Stimulated activated CD8-positive, alpha-beta memory T cell treated with anti-CD3 and anti-CD28 coated beads, Interleukin-12 subunit alpha, Interleukin-12 subunit beta, amount 100 ng/mL, for 1 hour (primary cell): ENCODE measurements at regions not wholly inside any gene's neighbourhood (a gene's known extent, or its start where the extent isn't known, plus 50 kb on each side); places are given as distances from the start of the nearest gene placed in this dataset.

ENCODE experiments used
- DNase-seq: peaks from one replicate; pipeline ENCODE4 v3.0.0-alpha.2; 2020; ENCODE audit warnings: low read depth

DNA sequence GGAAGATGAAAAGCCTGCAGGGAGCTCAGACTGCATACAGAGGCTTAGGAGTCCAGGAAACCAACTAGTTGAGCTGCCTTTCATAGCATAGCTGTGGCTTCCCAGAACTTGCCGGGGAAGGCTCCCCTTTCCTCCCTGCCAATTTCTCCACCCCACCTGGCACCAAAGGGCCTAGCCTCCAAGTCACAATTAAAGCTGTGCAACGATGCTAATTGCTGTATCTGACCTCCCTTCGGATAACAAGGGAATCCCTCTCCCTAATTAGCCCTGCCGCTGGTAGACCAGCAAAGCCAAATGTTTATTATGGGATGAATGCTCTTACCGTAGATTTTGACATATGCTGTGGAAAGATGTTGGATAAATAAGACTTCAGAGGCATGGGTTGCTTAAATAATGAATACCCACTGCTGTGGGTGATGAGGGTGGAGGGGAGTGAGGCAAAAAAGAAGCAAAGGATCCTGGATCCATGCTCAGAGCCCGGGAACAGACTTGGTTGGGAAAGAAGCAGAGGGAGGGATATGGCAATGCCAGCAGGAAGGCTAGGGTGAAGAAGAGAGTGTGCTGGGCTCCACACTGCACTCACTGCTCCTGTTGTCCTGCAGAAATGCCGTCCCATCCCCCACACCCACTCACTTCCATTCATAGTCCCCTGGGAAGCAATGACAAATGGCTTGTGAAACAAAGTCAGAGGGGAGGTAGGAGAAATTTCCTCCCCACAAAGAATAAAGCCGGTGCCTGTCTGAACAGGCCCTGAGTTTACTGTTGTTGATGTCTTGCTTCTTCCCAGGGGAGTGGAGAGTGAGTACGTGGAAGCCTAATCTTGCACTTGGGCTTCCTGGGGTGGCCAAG lies 608.1 kb upstream of the CADM1 start:
- DNase-seq, result no peak

GRCh38 chr11:116111546-116111945 lies 607.3 kb upstream of the CADM1 start:
- no peak for DNase-seq

DNA sequence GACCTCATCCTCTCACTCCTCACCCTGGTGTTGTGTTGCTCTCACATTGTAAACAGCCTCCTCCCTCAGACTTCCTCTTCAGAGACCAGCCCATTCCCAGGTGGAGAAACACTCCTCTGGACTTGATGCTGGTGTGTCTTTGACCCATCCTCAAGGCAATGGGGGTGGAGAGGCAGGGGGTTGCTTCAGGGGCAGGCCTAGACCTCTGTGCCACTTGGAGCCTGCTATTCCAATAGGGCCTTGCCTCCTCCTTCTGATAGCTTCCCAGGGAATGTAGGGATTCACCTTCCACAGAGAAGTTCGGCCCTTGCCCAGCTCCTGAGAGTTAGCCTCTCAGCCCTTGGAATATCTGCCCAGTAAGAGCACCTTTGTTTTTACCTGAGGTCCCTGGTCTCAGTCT lies 606.6 kb upstream of the CADM1 start:
- DNase-seq, result no peak

GRCh38 chr11:116110356-116110755 lies 606.1 kb upstream of the CADM1 start:
- DNase-seq, result no peak

GRCh38 chr11:116109228-116109627 lies 605.0 kb upstream of the CADM1 start:
- DNase-seq, result no peak

- DNase-seq, result no peak
These were observed 603.9 kb upstream of the CADM1 start for GRCh38 chr11:116108161-116108560.

GRCh38 chr11:116107229-116107628 lies 603.0 kb upstream of the CADM1 start:
- DNase-seq, result no peak

DNA sequence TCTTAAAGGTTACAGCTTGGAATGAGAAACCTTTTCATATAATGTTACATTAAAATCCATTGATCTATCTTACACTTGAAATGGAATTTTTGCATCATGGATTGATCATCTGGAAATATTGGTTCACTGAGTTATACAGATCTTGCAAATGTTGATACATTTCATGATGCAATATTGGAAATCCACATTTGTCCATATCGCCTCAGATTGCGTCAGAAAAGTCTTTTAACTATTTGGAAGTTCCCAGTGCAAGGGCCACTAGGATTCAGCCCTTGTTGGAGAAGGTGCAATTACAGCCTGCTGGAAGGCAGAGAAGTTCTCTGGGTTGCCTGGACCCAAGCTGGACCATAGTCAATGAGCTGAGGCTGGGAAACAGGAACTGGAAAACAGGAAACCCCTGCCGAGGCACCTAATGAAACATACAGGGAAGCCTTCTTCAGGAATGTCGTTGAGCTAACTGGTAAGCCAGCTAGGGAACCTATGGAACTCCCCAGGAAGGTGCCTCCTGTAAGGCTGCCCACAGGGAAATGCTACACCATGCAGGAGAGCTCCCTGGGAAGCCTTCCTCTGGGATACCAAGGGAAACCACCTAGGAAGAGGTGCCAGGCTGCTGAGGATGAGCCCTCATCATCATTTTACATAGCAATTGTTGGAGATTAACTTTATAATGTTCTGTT lies 600.4 kb upstream of the CADM1 start:
- DNase-seq, result no peak

DNA sequence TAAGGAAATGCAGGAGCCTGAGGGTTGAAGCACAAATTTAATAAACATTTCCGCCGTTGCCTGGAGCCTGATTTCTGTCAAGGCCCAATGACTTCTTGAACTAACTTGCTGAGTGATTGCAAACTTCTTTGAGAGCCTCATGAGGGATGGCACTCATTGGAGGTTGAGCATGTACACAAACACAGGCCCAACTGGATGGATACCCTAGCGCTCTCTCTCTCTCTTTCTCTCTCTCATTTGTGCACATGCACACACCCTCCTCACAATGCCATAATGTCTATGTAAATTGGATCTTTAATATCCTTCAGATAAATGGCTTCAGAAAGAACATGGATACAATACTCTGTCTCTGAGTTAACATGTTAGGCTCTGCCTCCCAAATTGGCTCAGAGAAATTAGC lies 597.7 kb upstream of the CADM1 start:
- DNase-seq, result no peak

DNA sequence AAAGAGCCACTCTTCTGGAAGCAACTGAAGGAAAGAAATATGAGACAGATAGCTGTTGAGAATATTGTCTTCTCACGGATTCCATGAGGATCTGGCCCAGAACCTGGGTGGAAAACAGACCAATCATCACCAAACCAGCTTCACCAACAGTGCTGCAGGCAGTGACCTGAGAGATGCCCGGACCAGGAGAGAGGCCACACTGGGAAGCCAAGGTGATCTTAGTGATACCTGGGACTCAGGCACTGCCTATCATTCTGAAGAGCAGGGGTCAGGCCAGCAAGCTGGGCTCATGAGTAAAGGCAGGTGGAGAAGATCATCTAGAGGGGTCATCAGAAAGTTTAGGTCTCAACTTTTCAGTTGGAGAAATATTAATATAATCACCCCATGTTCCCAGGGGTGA lies 595.8 kb upstream of the CADM1 start:
- no peak for DNase-seq

DNA sequence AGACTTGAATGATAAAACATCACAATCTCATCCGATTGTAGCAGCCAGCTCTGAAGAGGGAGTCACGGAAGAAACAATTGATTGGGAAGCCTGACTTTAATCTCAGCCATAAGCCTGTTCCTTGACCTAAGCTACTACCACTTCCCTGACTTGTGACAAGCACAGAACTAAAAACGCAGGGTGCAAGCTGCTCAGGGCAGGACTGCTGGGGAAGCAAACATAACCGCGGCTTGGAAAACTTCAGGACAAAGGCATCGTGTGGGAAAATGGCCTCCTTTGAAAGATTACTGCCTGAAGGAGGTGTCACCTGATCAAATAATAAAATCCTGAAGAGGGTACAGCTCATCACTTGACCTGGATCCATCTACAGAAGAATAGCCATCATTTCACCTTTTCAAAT lies 595.3 kb upstream of the CADM1 start:
- no peak for DNase-seq

- DNase-seq, result no peak
These were observed 592.2 kb upstream of the CADM1 start for GRCh38 chr11:116096272-116096995.

DNA sequence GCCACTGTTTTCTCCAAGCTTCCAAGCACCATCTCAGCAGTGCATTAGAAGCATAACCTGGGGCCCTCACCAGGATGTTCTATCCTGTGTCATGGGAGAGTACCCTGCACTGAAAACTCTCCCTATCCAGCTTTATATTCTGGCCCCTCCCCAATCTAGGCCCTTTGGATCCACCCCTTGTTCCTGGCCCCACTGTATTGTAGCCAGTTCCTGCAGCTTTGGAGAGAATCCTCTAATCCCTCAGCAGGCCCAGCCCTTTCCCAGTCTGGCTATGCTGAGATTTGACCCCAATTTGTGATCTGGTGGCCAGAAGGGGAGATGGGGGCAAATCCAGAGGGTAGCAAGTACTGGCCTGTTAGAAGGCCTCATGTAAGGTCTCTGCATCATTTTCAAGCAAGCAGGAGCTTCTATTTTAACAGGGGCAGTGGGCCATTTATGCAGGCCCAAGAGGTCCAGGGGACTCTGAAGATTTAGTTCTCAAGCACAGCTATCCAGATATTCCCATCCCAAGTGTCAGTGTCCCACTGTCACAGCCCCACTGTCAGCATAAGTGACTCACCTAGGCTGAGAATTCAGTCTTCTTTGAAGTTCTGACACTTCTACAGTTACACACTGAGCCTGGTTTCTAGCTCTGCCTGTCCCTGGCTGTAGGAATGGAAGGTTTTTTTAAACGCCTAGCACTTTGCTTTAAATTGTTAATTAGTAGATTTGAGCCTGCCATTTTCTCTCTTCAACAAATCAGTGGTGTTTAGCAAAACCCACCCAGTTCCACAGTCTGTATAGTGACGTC lies 589.5 kb upstream of the CADM1 start:
- no peak for DNase-seq

GRCh38 chr11:116093065-116093464 lies 588.9 kb upstream of the CADM1 start:
- no peak for DNase-seq

DNA sequence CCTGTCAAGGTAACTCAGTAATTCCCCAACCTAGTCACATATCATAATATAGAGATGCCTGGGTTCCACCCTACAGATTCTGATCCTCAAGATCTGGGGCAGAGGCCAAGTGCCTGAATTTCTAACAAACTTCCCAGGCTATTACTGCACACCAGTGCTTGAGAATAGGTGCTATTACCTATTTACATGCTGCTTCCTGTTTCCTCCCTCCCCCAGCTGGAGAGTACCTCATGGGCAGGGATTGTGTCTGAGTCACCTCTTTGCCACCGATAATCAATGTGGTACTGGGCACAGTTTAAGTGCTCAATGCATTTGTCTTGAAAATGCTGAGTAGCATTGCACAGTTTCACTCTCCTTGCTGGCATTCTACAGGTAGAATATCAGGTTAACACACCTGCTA lies 582.2 kb upstream of the CADM1 start:
- no peak for DNase-seq

DNA sequence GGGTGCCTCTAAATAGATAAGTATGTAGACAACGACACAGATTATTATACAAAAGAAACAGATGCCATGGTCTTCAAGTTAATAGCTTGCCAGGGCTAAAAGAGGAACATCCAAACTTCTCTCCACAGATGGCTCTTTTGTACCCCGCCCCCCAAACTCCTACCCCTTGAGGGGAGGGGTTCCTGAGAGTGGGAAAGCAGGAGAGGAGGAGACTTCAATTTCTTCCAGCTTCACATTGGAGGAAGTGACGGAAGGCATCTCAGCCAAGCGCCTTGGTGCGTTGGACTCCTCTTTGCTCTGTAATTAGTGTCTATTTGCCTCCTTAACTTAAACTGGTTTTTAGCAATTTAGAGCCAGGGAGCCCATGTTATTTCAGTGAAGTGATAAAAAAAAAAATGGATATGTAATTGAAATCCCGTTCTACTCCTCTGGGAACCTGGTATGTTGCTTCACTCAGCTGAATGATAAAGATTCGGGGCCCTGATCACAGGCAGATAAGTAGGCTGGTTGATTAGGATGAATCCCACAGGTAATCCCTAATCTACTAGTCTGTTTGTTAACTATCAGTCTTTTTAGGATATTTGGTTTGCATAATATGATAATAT lies 580.9 kb upstream of the CADM1 start:
- no peak for DNase-seq

DNA sequence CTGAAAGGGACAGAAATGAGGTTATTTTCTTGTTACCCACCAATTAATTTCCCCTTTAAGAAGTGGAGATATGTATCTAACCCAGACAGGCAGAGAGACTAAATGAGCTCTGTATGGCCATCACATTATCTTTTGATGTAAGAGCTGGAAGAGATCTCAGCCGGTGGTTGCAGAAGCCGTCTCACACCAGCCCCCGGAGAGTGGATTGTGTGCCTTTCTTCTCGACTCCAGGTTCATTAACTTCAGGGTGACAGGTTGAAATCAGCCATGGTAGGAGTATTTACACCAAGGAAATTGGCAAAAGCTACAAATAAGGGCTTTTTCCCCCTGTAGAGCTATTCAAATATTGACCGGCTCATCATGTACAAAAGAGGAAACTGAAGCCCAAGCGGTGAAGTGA lies 580.3 kb upstream of the CADM1 start:
- no peak for DNase-seq

DNA sequence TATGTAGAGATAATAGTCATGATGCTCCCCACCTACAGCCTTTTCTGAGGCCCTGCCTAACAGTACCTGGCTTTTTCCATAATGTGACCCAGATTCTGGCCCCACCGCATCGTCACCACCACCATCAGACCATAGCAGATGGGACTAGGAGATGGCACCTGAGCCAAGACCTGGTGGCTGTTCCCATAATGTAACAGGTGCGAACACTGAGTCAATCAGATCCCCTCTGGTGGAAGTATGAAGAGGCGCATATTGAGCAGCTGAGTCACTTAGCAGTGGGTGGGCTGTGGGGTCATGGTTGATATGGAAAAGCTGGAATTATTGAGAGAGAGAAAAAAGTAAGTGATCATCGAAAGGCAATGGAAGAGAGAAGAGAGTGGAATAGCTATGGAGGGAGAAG lies 578.0 kb upstream of the CADM1 start:
- DNase-seq, result no peak

GRCh38 chr11:116079580-116079979 lies 575.4 kb upstream of the CADM1 start:
- no peak for DNase-seq

DNA sequence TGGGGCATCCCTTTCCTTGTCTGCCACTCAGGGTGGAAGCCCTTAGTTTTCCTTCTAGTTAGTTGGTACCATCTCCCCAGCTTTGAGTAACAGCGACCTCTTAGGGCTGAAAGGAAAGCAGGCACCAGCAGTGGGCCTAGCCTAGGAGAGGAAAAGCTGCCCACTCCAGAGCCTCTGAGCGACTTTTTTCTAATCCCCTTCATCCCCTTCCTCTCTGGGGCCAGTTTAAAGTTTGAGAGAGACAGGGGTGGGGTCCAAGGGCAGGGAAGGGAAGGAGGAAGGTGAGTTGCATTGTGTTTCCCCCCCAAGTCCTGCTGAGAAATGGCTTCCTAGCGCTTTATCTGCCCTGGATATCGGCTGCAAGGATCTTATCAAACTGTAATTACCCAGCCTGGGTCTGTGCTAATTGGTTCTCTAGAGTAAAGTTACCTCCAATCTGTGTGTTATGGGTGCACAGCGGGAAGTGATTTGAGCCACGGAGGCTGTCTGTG lies 573.9 kb upstream of the CADM1 start:
- no peak for DNase-seq

GRCh38 chr11:116077092-116077491 lies 572.9 kb upstream of the CADM1 start:
- DNase-seq, result no peak
